H1 (cell line): ENCODE measurements at regions not wholly inside any gene's neighbourhood (a gene's known extent, or its start where the extent isn't known, plus 50 kb on each side); places are given as distances from the start of the nearest gene placed in this dataset.

Experiments
- HDAC2 ChIP-seq, 2 experiments: fragments of 300-600 bp in 1 of 2; sonication (generic) in 1 of 2; IDR thresholded peaks; 2 replicates each; pipeline ENCODE4 v1.6.1; 2011 to 2012; ENCODE audit warnings: low read depth in 2 of 2, low read length in 2 of 2, mild to moderate bottlenecking in 2 of 2, moderate library complexity in 2 of 2, borderline replicate concordance in 1 of 2, inconsistent platforms in 1 of 2
- HDAC6 ChIP-seq: IDR thresholded peaks from one replicate; pipeline ENCODE4 v1.7.1; 2012; ENCODE audit warnings: low read depth, mild to moderate bottlenecking, inconsistent platforms, low read length, moderate library complexity

GRCh38 chr5:158124606-158125316, 265.8 kb upstream of the CLINT1 start (continued):
- TF ChIP-seq HDAC2 (IDR thresholded peaks at IDR 0.05; ENCODE audit: borderline replicate concordance in 1 of 2, low read depth in 2 of 2, low read length in 2 of 2), result peak in 1 of 2 experiments; percentile 67; a peak in 1 of 4 replicates
- TF ChIP-seq HDAC6, result no peak
